A549 (cell line): ENCODE measurements at regions not wholly inside any gene's neighbourhood (a gene's known extent, or its start where the extent isn't known, plus 50 kb on each side); places are given as distances from the start of the nearest gene placed in this dataset.

Experiments used
- ATAC-seq, 2 experiments: fragments of 200-7000 bp in 1 of 2; fragments of >200 bp in 1 of 2; cut with Nextera tagmentation in 1 of 2; cut with Tn5 transposase in 1 of 2; 3 replicates each; pipeline versions ENCODE4 v1.8.0 to v1.9.1; 2018 to 2020; ENCODE audit warnings: mild to moderate bottlenecking in 1 of 2, moderate library complexity in 1 of 2
- CTCF ChIA-PET: fragments of 300-600 bp; sonication (Branson Sonifier 250); formaldehyde crosslinking; extraction: SDS; loops from one replicate; lab custom pipeline; 2021; ENCODE audit warnings: antibody characterized with exemption, inconsistent platforms; lab: Yijun Ruan, JAX
- POLR2A ChIA-PET: fragments of 350-600 bp; formaldehyde crosslinking; extraction: SDS; loops from one replicate; lab custom pipeline; 2021; ENCODE audit warnings: antibody characterized with exemption, inconsistent platforms; lab: Yijun Ruan, JAX
- DNase-seq, 2 experiments: peaks; one replicate each; pipeline versions ENCODE4 v3.0.0 to v3.0.0-alpha.2; 2011 to 2016; ENCODE audit warnings: low read depth in 1 of 2, low spot score in 1 of 2
- FAIRE-seq: peaks from 2 replicates; lab custom pipeline; 2011; peaks lifted over from hg19 to GRCh38; lab: Jason Lieb, UNC
- H3K27ac ChIP-seq, 2 experiments: fragments of >200 bp; sonication (Bioruptor Twin); formaldehyde crosslinking; 3 replicates each; pipeline ENCODE4 v1.5.1; 2016 to 2017
- H3K4me1 ChIP-seq: fragments of >200 bp; sonication (Bioruptor Twin); formaldehyde crosslinking; 3 replicates; pipeline ENCODE4 v1.6.1; 2016
- H3K4me2 ChIP-seq: fragments of >200 bp; sonication (Bioruptor Twin); formaldehyde crosslinking; 3 replicates; pipeline ENCODE4 v1.6.1; 2016
- H3K4me3 ChIP-seq: fragments of >200 bp; sonication (Bioruptor Twin); formaldehyde crosslinking; 3 replicates; pipeline ENCODE4 v1.5.1; 2016
- H3K9me3 ChIP-seq: fragments of >200 bp; sonication (Bioruptor Twin); formaldehyde crosslinking; 3 replicates; pipeline ENCODE4 v1.6.1; 2016
- BHLHE40 ChIP-seq: IDR thresholded peaks from 2 replicates; pipeline ENCODE4 v1.6.1; 2012; ENCODE audit warnings: low read depth, low read length, inconsistent platforms
- CBX2 ChIP-seq: fragments of 200-600 bp; sonication (generic); IDR thresholded peaks from 2 replicates; pipeline ENCODE4 v1.6.1; 2016; ENCODE audit warnings: low read depth, mild to moderate bottlenecking, borderline replicate concordance
- CEBPB ChIP-seq, 2 experiments: fragments of >200 bp in 1 of 2; sonication (Bioruptor Twin) in 1 of 2; formaldehyde crosslinking in 1 of 2; IDR thresholded peaks; 2 replicates each; pipeline ENCODE4 v1.6.1; 2012 to 2016
- CHD4 ChIP-seq: fragments of 200-600 bp; sonication (generic); IDR thresholded peaks from 2 replicates; pipeline ENCODE4 v1.6.1; 2016; ENCODE audit warnings: antibody characterized with exemption, mild to moderate bottlenecking, borderline replicate concordance
- EHF ChIP-seq: fragments of 250-450 bp; sonication (Bioruptor Pico); IDR thresholded peaks from 2 replicates; pipeline ENCODE4 v1.5.0; 2020; ENCODE audit warnings: mild to moderate bottlenecking
- ELK1 ChIP-seq: fragments of 150-350 bp; IDR thresholded peaks from 2 replicates; pipeline ENCODE4 v1.6.1; 2014; ENCODE audit warnings: low read depth, mild to moderate bottlenecking, low read length
- ESRRA ChIP-seq: fragments of 150-350 bp; IDR thresholded peaks from 2 replicates; pipeline ENCODE4 v1.6.1; 2014; ENCODE audit warnings: mild to moderate bottlenecking, low read length, borderline replicate concordance
- FOSB ChIP-seq: fragments of 250-450 bp; sonication (Bioruptor Pico); IDR thresholded peaks from 2 replicates; pipeline ENCODE4 v1.5.0; 2020; ENCODE audit warnings: mild to moderate bottlenecking, moderate library complexity
- FOSL2 ChIP-seq, 2 experiments: fragments of 450-650 bp in 1 of 2; fragments of >200 bp in 1 of 2; sonication (Bioruptor Twin) in 1 of 2; formaldehyde crosslinking; IDR thresholded peaks; 2 replicates each; pipeline versions ENCODE4 v1.5.0 to v1.6.1; 2016 to 2020; ENCODE audit warnings: mild to moderate bottlenecking in 1 of 2, moderate library complexity in 1 of 2
- HEYL ChIP-seq: fragments of 250-450 bp; sonication (Bioruptor Pico); IDR thresholded peaks from 2 replicates; pipeline ENCODE4 v1.8.0; 2021; ENCODE audit warnings: mild to moderate bottlenecking, moderate library complexity
- JUNB ChIP-seq: fragments of >200 bp; sonication (Bioruptor Twin); formaldehyde crosslinking; IDR thresholded peaks from 2 replicates; pipeline ENCODE4 v1.6.1; 2016
- KDM1A ChIP-seq: fragments of 200-600 bp; sonication (generic); IDR thresholded peaks from 2 replicates; pipeline ENCODE4 v1.6.1; 2016; ENCODE audit warnings: low read depth, mild to moderate bottlenecking
- MAFK ChIP-seq: fragments of 450-650 bp; IDR thresholded peaks from 2 replicates; pipeline ENCODE4 v1.6.1; 2014; ENCODE audit not compliant: partially characterized antibody
- NFE2L2 ChIP-seq: fragments of 150-350 bp; conservative IDR thresholded peaks from 2 replicates; pipeline ENCODE4 v1.6.1; 2014; ENCODE audit warnings: low read length
- NR3C1 ChIP-seq: fragments of >200 bp; sonication (Bioruptor Twin); formaldehyde crosslinking; IDR thresholded peaks from 3 replicates; pipeline ENCODE4 v1.6.1; 2017
- RAD21 ChIP-seq, 2 experiments: fragments of >200 bp in 1 of 2; sonication (Bioruptor Twin) in 1 of 2; formaldehyde crosslinking in 1 of 2; IDR thresholded peaks in 1 of 2; conservative IDR thresholded peaks in 1 of 2; 2 replicates in 1 of 2; 3 replicates in 1 of 2; pipeline ENCODE4 v1.6.1; 2012 to 2018; ENCODE audit warnings: inconsistent platforms in 1 of 2
- RCOR1 ChIP-seq: fragments of 150-350 bp; IDR thresholded peaks from 2 replicates; pipeline ENCODE4 v1.6.1; 2014; ENCODE audit warnings: antibody characterized with exemption, low read length, low read depth
- RFX5 ChIP-seq: fragments of 450-650 bp; IDR thresholded peaks from 2 replicates; pipeline ENCODE4 v1.7.1; 2014; ENCODE audit warnings: antibody characterized with exemption, mild to moderate bottlenecking, moderate library complexity
- RNF2 ChIP-seq: fragments of 200-600 bp; sonication (generic); IDR thresholded peaks from 2 replicates; pipeline ENCODE4 v1.6.1; 2016; ENCODE audit warnings: low read depth, mild to moderate bottlenecking, antibody characterized with exemption, moderate library complexity, borderline replicate concordance
- ZC3H11A ChIP-seq: fragments of 450-650 bp; IDR thresholded peaks from 2 replicates; pipeline ENCODE4 v1.6.1; 2014; ENCODE audit warnings: antibody characterized with exemption, mild to moderate bottlenecking
- ZFP36 ChIP-seq: fragments of 450-650 bp; IDR thresholded peaks from 2 replicates; pipeline ENCODE4 v1.6.1; 2014; ENCODE audit warnings: borderline replicate concordance; ENCODE audit not compliant: partially characterized antibody
- ZNF302 ChIP-seq: fragments of 250-450 bp; sonication (Bioruptor Pico); IDR thresholded peaks from 2 replicates; pipeline ENCODE4 v1.9.0; 2021; ENCODE audit warnings: inconsistent platforms, mild to moderate bottlenecking, moderate library complexity
- ZSCAN20 ChIP-seq: fragments of 250-450 bp; sonication (Bioruptor Pico); IDR thresholded peaks from 2 replicates; pipeline ENCODE4 v1.8.0; 2022; ENCODE audit warnings: mild to moderate bottlenecking, moderate library complexity
- WGBS: methylation state at CpG from one replicate; pipeline ENCODE4 v1.1.6; 2017; ENCODE audit errors: missing lambda C conversion rate; 5-methylcytosine and 5-hydroxymethylcytosine counted together
- TF ChIP-seq, protein P1 (sequence below): fragments of 250-450 bp; sonication (Bioruptor Pico); IDR thresholded peaks from 2 replicates; pipeline ENCODE4 v1.5.0; 2021; ENCODE audit warnings: mild to moderate bottlenecking, moderate library complexity, borderline replicate concordance
- TF ChIP-seq, protein P2 (sequence below): fragments of >200 bp; sonication (Bioruptor Twin); formaldehyde crosslinking; IDR thresholded peaks from 3 replicates; pipeline ENCODE4 v1.5.1; 2016

GRCh38 chr14:48560421-48560820 lies 885.0 kb upstream of the MDGA2 start:
- H3K4me3 ChIP-seq, result no peak overlapping the region
- H3K4me1 ChIP-seq, result no peaks in the 10 kb centered on the region
- 5% methylated on average over 4 of the region's 4 CpGs for WGBS
- no peak overlapping the region for H3K27ac ChIP-seq
- H3K9me3 ChIP-seq, result peaks cover 2% of the 10 kb centered on the region; the same call in 1 of the 3 replicates
- H3K4me2 ChIP-seq, result no peak overlapping the region
- no peak for FAIRE-seq
- ChIA-PET CTCF (no interaction called here), POLR2A (no interaction called here)
- DNase-seq, result no peak
- TF ChIP-seq ZNF302 (no peak), JUNB (no peak), NFE2L2 (no peak), ELK1 (no peak), ZFP36 (no peak), ZC3H11A (no peak), FOSB (CRISPR knock-in tag) (no peak), RCOR1 (no peak), RNF2 (no peak), BHLHE40 (no peak)
- TF ChIP-seq, protein P1, sequence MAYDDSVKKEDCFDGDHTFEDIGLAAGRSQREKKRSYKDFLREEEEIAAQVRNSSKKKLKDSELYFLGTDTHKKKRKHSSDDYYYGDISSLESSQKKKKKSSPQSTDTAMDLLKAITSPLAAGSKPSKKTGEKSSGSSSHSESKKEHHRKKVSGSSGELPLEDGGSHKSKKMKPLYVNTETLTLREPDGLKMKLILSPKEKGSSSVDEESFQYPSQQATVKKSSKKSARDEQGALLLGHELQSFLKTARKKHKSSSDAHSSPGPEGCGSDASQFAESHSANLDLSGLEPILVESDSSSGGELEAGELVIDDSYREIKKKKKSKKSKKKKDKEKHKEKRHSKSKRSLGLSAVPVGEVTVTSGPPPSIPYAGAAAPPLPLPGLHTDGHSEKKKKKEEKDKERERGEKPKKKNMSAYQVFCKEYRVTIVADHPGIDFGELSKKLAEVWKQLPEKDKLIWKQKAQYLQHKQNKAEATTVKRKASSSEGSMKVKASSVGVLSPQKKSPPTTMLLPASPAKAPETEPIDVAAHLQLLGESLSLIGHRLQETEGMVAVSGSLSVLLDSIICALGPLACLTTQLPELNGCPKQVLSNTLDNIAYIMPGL (CRISPR knock-in tag), result no peak
- no peak for ATAC-seq

GRCh38 chr14:48553443-48553842 lies 878.0 kb upstream of the MDGA2 start:
- TF ChIP-seq ESRRA (no peak), HEYL (CRISPR knock-in tag) (no peak), RCOR1 (no peak), NR3C1 (no peak), CBX2 (no peak), CHD4 (no peak), RFX5 (no peak), EHF (CRISPR knock-in tag) (no peak), RAD21 (conservative IDR thresholded peaks at IDR 0.05 in 1 of 2, IDR thresholded peaks at IDR 0.05 in 1 of 2) (no peak), MAFK (no peak), KDM1A (no peak), FOSL2 (IDR thresholded peaks at IDR 0.05) (no peak), FOSL2 (CRISPR knock-in tag; IDR thresholded peaks at IDR 0.05) (no peak), ZSCAN20 (CRISPR knock-in tag) (no peak), CEBPB (IDR thresholded peaks at IDR 0.05) (no peak)
- TF ChIP-seq, protein P1 (CRISPR knock-in tag), result no peak
- TF ChIP-seq, protein P2, sequence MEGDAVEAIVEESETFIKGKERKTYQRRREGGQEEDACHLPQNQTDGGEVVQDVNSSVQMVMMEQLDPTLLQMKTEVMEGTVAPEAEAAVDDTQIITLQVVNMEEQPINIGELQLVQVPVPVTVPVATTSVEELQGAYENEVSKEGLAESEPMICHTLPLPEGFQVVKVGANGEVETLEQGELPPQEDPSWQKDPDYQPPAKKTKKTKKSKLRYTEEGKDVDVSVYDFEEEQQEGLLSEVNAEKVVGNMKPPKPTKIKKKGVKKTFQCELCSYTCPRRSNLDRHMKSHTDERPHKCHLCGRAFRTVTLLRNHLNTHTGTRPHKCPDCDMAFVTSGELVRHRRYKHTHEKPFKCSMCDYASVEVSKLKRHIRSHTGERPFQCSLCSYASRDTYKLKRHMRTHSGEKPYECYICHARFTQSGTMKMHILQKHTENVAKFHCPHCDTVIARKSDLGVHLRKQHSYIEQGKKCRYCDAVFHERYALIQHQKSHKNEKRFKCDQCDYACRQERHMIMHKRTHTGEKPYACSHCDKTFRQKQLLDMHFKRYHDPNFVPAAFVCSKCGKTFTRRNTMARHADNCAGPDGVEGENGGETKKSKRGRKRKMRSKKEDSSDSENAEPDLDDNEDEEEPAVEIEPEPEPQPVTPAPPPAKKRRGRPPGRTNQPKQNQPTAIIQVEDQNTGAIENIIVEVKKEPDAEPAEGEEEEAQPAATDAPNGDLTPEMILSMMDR, result no peak
- no peak overlapping the region for H3K4me3 ChIP-seq
- FAIRE-seq (no peak), DNase-seq (no peak), ATAC-seq (no peak)
- H3K4me2 ChIP-seq, result no peak overlapping the region
- H3K9me3 ChIP-seq, result no peaks in the 10 kb centered on the region; the same call in 2 of the 3 replicates
- H3K4me1 ChIP-seq, result no peaks in the 10 kb centered on the region
- CTCF ChIA-PET, result no interaction called here
- POLR2A ChIA-PET, result no interaction called here
- H3K27ac ChIP-seq, result no peak overlapping the region
